Neural crest cell (in vitro differentiated cells): ENCODE measurements at regions not wholly inside any gene's neighbourhood (a gene's known extent, or its start where the extent isn't known, plus 50 kb on each side); places are given as distances from the start of the nearest gene placed in this dataset.

Experiments
- DNase-seq: peaks from one replicate; pipeline ENCODE4 v3.0.0; 2021; ENCODE audit warnings: low read depth, mixed read lengths, low spot score
- H3K27ac Mint-ChIP-seq: one replicate; pipeline ENCODE4 v1.8.0; 2021; ENCODE audit warnings: mild to moderate bottlenecking, mixed read lengths; ENCODE audit not compliant: unreplicated experiment
- H3K27me3 Mint-ChIP-seq: 2 replicates; pipeline ENCODE4 v1.8.0; 2021; ENCODE audit warnings: low read depth, mild to moderate bottlenecking, mixed read lengths
- H3K36me3 Mint-ChIP-seq: 2 replicates; pipeline ENCODE4 v1.8.0; 2021; ENCODE audit warnings: low read depth, mild to moderate bottlenecking, mixed read lengths
- H3K4me1 Mint-ChIP-seq: 2 replicates; pipeline ENCODE4 v1.8.0; 2021; ENCODE audit warnings: mixed read lengths
- H3K4me3 Mint-ChIP-seq: one replicate; pipeline ENCODE4 v1.8.0; 2021; ENCODE audit warnings: mild to moderate bottlenecking, mixed read lengths
- H3K9me3 Mint-ChIP-seq: 2 replicates; pipeline ENCODE4 v1.8.0; 2021; ENCODE audit warnings: mixed read lengths
- CTCF ChIP-seq: fragments of 200-600 bp; sonication (generic); conservative IDR thresholded peaks from 2 replicates; pipeline ENCODE4 v1.5.0; 2021; ENCODE audit warnings: antibody characterized with exemption, mild to moderate bottlenecking

GRCh38 chr10:3708852-3709251 is 76.2 kb downstream of the KLF6 start:
- no peak for DNase-seq
- H3K9me3 Mint-ChIP-seq: peaks cover 17% of the 10 kb centered on the region
- peaks cover 8% of the 10 kb centered on the region for H3K4me1 Mint-ChIP-seq
- no peaks in the 10 kb centered on the region for H3K27me3 Mint-ChIP-seq
- H3K36me3 Mint-ChIP-seq: no peaks in the 10 kb centered on the region
- H3K4me3 Mint-ChIP-seq: no peak overlapping the region
- H3K27ac Mint-ChIP-seq: no peak overlapping the region
- TF ChIP-seq CTCF: no peak

- H3K4me1 Mint-ChIP-seq: peaks cover 19% of the 10 kb centered on the region
- no peak overlapping the region for H3K4me3 Mint-ChIP-seq
- no peak overlapping the region for H3K27ac Mint-ChIP-seq
- no peaks in the 10 kb centered on the region for H3K36me3 Mint-ChIP-seq
- no peaks in the 10 kb centered on the region for H3K27me3 Mint-ChIP-seq
- DNase-seq: no peak
- no peaks in the 10 kb centered on the region for H3K9me3 Mint-ChIP-seq
- TF ChIP-seq CTCF: no peak
Observed at GRCh38 chr10:3704565-3705325, 80.3 kb downstream of the KLF6 start.

GRCh38 chr10:3702569-3702968 is 82.4 kb downstream of the KLF6 start:
- peaks cover 22% of the 10 kb centered on the region for H3K4me1 Mint-ChIP-seq
- no peaks in the 10 kb centered on the region for H3K27me3 Mint-ChIP-seq
- TF ChIP-seq CTCF: no peak
- DNase-seq: no peak
- H3K9me3 Mint-ChIP-seq: no peaks in the 10 kb centered on the region
- no peak overlapping the region for H3K4me3 Mint-ChIP-seq
- no peaks in the 10 kb centered on the region for H3K36me3 Mint-ChIP-seq
- H3K27ac Mint-ChIP-seq: no peak overlapping the region

GRCh38 chr10:3702056-3702546 is 82.9 kb downstream of the KLF6 start:
- Mint-ChIP-seq H3K27ac (no peak overlapping the region), H3K4me3 (no peak overlapping the region), H3K27me3 (no peaks in the 10 kb centered on the region), H3K9me3 (no peaks in the 10 kb centered on the region), H3K36me3 (no peaks in the 10 kb centered on the region), H3K4me1 (peaks cover 22% of the 10 kb centered on the region)
- no peak for DNase-seq
- TF ChIP-seq CTCF: no peak

GRCh38 chr10:3701491-3701890 is 83.5 kb downstream of the KLF6 start:
- Mint-ChIP-seq H3K27me3 (no peaks in the 10 kb centered on the region), H3K36me3 (no peaks in the 10 kb centered on the region), H3K9me3 (no peaks in the 10 kb centered on the region), H3K27ac (no peak overlapping the region), H3K4me1 (peaks cover 22% of the 10 kb centered on the region), H3K4me3 (no peak overlapping the region)
- no peak for DNase-seq
- no peak for TF ChIP-seq CTCF
